Transverse colon (tissue), 4 donors: ENCODE measurements at regions not wholly inside any gene's neighbourhood (a gene's known extent, or its start where the extent isn't known, plus 50 kb on each side); places are given as distances from the start of the nearest gene placed in this dataset.
"Not testable (repeated sequence)": the region's sequence is repeated elsewhere in the genome, so short reads cannot be mapped to it uniquely, and the experiment has no call there.

Experiments used
- DNase-seq: peaks from one replicate; pipeline ENCODE4 v3.0.0-alpha.2; 2019
- H3K27ac ChIP-seq, 4 donors: fragments of 200-600 bp; sonication (generic); 2 replicates each; pipeline ENCODE4 v1.5.1; 2016 to 2018; ENCODE audit warnings: inconsistent platforms in 4 of 4
- H3K27me3 ChIP-seq: fragments of 200-600 bp; sonication (generic); 2 replicates; pipeline ENCODE4 v1.5.1; 2017; ENCODE audit warnings: inconsistent platforms
- H3K36me3 ChIP-seq, 4 donors: fragments of 200-600 bp; sonication (generic); 2 replicates each; pipeline ENCODE4 v1.5.1; 2017 to 2019; ENCODE audit warnings: inconsistent platforms in 4 of 4
- H3K4me1 ChIP-seq, 4 donors: fragments of 200-600 bp; sonication (generic); 2 replicates each; pipeline ENCODE4 v1.5.1; 2017 to 2020; ENCODE audit warnings: inconsistent platforms in 4 of 4
- H3K4me3 ChIP-seq, 4 donors: fragments of 200-600 bp; sonication (generic); 1 replicate in 1 of 4; 2 replicates in 3 of 4; pipeline versions ENCODE4 v1.5.1 to v1.6.1; 2017 to 2019; ENCODE audit warnings: inconsistent platforms in 4 of 4
- H3K9me3 ChIP-seq, 2 donors: fragments of 200-600 bp; sonication (generic); 2 replicates each; pipeline ENCODE4 v1.5.1; 2017 to 2019; ENCODE audit warnings: inconsistent platforms in 2 of 2
- EP300 ChIP-seq: sonication (generic); formaldehyde crosslinking; IDR thresholded peaks from one replicate; pipeline ENCODE4 v1.6.1; 2017; ENCODE audit warnings: antibody characterized with exemption, low read depth
- POLR2A ChIP-seq: fragments of 450-650 bp; IDR thresholded peaks from one replicate; pipeline ENCODE4 v1.6.1; 2016; ENCODE audit warnings: antibody characterized with exemption, mild to moderate bottlenecking, moderate library complexity
- POLR2AphosphoS5 ChIP-seq, 3 donors: sonication (generic); formaldehyde crosslinking; IDR thresholded peaks; one replicate each; pipeline ENCODE4 v1.6.1; 2016; ENCODE audit warnings: antibody characterized with exemption in 3 of 3
- WGBS, 2 donors: methylation state at CpG; one replicate each; pipeline ENCODE4 v1.1.5; 2018; ENCODE audit warnings: low coverage in 1 of 2; 5-methylcytosine and 5-hydroxymethylcytosine counted together
- in situ Hi-C, 4 donors: fragments of 200-750 bp; cut with MboI; loops; one replicate each; pipeline versions ENCODE4 v1.15.0 to v1.15.1; 2017; ENCODE audit warnings: low sequenced_read_pairs in 3 of 4, low pct_ligation_motif_present in 1 of 4, low pct_unique_long_range_greater_than_20kb in 1 of 4
- intact Hi-C: fragments of 100-400 bp; cut with DNase I; formaldehyde crosslinking; loops from one replicate; pipeline ENCODE4 v1.15.1; 2023; ENCODE audit warnings: low total_unique reads
- TF ChIP-seq, protein P1 (sequence below), 5 experiments: fragments of 200-600 bp in 3 of 5; fragments of 450-650 bp in 2 of 5; sonication (generic) in 3 of 5; IDR thresholded peaks; 1 replicate in 2 of 5; 2 replicates in 3 of 5; pipeline ENCODE4 v1.5.1; 2016 to 2017; ENCODE audit warnings: antibody characterized with exemption in 5 of 5, inconsistent platforms in 3 of 5, mild to moderate bottlenecking in 2 of 5, moderate library complexity in 1 of 5

DNA sequence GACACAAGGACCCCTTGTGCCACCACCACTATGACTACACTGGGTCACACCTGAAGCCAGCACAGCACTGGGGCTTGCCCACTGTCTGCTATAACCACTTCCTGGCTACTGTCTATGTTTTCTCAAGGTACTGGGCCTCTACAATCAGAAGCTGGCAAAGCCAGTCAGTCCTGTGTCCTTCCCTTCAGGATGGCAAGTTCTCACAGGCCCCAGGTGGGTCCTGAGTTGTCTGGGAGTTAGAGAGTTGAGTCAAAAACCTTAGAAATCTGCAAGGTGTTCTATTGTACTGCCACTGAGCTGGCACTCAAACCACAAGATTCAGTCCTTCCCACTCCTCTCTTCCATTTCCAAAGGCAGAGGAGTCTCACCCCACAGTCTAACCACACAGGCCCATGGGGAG lies 705.5 kb downstream of the IPMK start:
- in situ Hi-C loops, result no loop called here
- H3K36me3 ChIP-seq, result no peaks in the 10 kb centered on the region
- intact Hi-C loops, result no loop called here
- no peak for DNase-seq
- TF ChIP-seq, protein P1, sequence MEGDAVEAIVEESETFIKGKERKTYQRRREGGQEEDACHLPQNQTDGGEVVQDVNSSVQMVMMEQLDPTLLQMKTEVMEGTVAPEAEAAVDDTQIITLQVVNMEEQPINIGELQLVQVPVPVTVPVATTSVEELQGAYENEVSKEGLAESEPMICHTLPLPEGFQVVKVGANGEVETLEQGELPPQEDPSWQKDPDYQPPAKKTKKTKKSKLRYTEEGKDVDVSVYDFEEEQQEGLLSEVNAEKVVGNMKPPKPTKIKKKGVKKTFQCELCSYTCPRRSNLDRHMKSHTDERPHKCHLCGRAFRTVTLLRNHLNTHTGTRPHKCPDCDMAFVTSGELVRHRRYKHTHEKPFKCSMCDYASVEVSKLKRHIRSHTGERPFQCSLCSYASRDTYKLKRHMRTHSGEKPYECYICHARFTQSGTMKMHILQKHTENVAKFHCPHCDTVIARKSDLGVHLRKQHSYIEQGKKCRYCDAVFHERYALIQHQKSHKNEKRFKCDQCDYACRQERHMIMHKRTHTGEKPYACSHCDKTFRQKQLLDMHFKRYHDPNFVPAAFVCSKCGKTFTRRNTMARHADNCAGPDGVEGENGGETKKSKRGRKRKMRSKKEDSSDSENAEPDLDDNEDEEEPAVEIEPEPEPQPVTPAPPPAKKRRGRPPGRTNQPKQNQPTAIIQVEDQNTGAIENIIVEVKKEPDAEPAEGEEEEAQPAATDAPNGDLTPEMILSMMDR (IDR thresholded peaks at IDR 0.05), result no peak
- TF ChIP-seq EP300, result no peak
- TF ChIP-seq POLR2A, result no peak
- TF ChIP-seq POLR2AphosphoS5 (IDR thresholded peaks at IDR 0.05), result no peak
- H3K4me3 ChIP-seq, result no peak overlapping the region
- no peaks in the 10 kb centered on the region for H3K27me3 ChIP-seq
- no peaks in the 10 kb centered on the region for H3K4me1 ChIP-seq
- H3K9me3 ChIP-seq, result no peaks in the 10 kb centered on the region
- no peak overlapping the region for H3K27ac ChIP-seq

DNA sequence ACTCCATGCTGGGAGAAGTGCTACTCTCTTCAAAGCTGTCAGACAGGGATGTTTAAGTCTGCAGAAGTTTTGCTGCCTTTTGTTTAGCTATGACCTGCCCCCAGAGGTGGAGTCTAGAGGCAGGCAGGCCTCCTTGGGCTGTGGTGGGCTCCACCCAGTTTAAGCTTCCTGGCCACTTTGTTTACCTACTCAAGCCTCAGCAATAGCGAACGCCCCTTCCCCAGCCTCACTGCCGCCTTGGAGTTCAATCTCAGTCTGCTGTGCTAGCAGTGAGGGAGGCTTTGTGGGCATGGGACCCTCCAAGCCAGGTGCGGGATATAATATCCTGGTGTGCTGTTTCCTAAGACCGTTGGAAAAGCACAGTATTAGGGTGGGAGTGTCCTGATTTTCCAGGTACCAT lies 715.9 kb downstream of the IPMK start:
- H3K36me3 ChIP-seq, H3K27me3 ChIP-seq, DNase-seq, H3K27ac ChIP-seq, intact Hi-C loops, H3K9me3 ChIP-seq, in situ Hi-C loops, H3K4me3 ChIP-seq, H3K4me1 ChIP-seq: not testable (repeated sequence)
- WGBS, 2 donors, result 91% methylated on average over 5 of the region's 5 CpGs; no CpG with 5 or more reads in 1 of the 2 donors

- no peak for DNase-seq
- in situ Hi-C loops, result no loop called here
- intact Hi-C loops, result no loop called here
- no peak overlapping the region for H3K27ac ChIP-seq
- H3K4me1 ChIP-seq, result no peaks in the 10 kb centered on the region
- no peaks in the 10 kb centered on the region for H3K9me3 ChIP-seq
- H3K27me3 ChIP-seq, result no peaks in the 10 kb centered on the region
- WGBS, 2 donors, result 66 to 81% methylated on average over 3 of the region's 3 CpGs
- H3K4me3 ChIP-seq, result no peak overlapping the region
- TF ChIP-seq POLR2A (no peak), EP300 (no peak), POLR2AphosphoS5 (IDR thresholded peaks at IDR 0.05) (no peak)
- TF ChIP-seq, protein P1 (IDR thresholded peaks at IDR 0.05), result no peak
- H3K36me3 ChIP-seq, result no peaks in the 10 kb centered on the region
These were observed 732.4 kb downstream of the IPMK start for GRCh38 chr10:57535306-57535705.

- 76 to 77% methylated on average over 5 to 9 of the region's 9 CpGs for WGBS, 2 donors
- TF ChIP-seq POLR2AphosphoS5 (IDR thresholded peaks at IDR 0.05) (no peak), EP300 (no peak), POLR2A (no peak)
- TF ChIP-seq, protein P1 (IDR thresholded peaks at IDR 0.05), result no peak
- no peaks in the 10 kb centered on the region for H3K36me3 ChIP-seq
- in situ Hi-C loops, result no loop called here
- H3K27me3 ChIP-seq, result no peaks in the 10 kb centered on the region
- no peak for DNase-seq
- H3K9me3 ChIP-seq, result no peaks in the 10 kb centered on the region
- H3K4me3 ChIP-seq, result no peak overlapping the region
- H3K4me1 ChIP-seq, result no peaks in the 10 kb centered on the region
- H3K27ac ChIP-seq, result no peak overlapping the region
- intact Hi-C loops, result no loop called here
These were observed 754.1 kb downstream of the IPMK start for GRCh38 chr10:57513637-57514036.

GRCh38 chr10:57507788-57508187 lies 759.9 kb downstream of the IPMK start:
- Histone ChIP-seq H3K4me3 (no peak overlapping the region), H3K4me1 (no peaks in the 10 kb centered on the region), H3K27ac (no peak overlapping the region), H3K9me3 (no peaks in the 10 kb centered on the region), H3K36me3 (no peaks in the 10 kb centered on the region), H3K27me3 (no peaks in the 10 kb centered on the region)
- intact Hi-C loops (no loop called here), in situ Hi-C loops (no loop called here)
- TF ChIP-seq, protein P1 (IDR thresholded peaks at IDR 0.05), result no peak
- TF ChIP-seq POLR2AphosphoS5 (IDR thresholded peaks at IDR 0.05) (no peak), EP300 (no peak), POLR2A (no peak)
- WGBS, 2 donors, result 77% methylated on average over 5 of the region's 5 CpGs; no CpG with 5 or more reads in 1 of the 2 donors
- DNase-seq, result no peak
